ENCODE measurements at regions not wholly inside any gene's neighbourhood (a gene's known extent, or its start where the extent isn't known, plus 50 kb on each side); places are given as distances from the start of the nearest gene placed in this dataset.

GRCh38 chr5:29614206-29614605 lies 1579.3 kb upstream of the CDH6 start:
- ChIA-PET POLR2A (no interaction called here), CTCF (no interaction called here)
- H3K9me3 Mint-ChIP-seq, result peaks cover 22% of the 10 kb centered on the region
- no peaks in the 10 kb centered on the region for H3K36me3 Mint-ChIP-seq
- no peak for DNase-seq
- no peak overlapping the region for H3K4me3 Mint-ChIP-seq
- H3K27me3 Mint-ChIP-seq, result no peaks in the 10 kb centered on the region
- H3K27ac Mint-ChIP-seq, result no peak overlapping the region
- intact Hi-C loops (cut with micrococcal nuclease), result no loop called here
- H3K4me1 Mint-ChIP-seq (ENCODE audit: low read depth), result no peaks in the 10 kb centered on the region

- no peak overlapping the region for H3K27ac Mint-ChIP-seq
- intact Hi-C loops (cut with micrococcal nuclease), result no loop called here
- peaks cover 6% of the 10 kb centered on the region for H3K9me3 Mint-ChIP-seq
- ChIA-PET POLR2A (no interaction called here), CTCF (no interaction called here)
- H3K36me3 Mint-ChIP-seq, result no peaks in the 10 kb centered on the region
- no peak for DNase-seq
- H3K4me3 Mint-ChIP-seq, result no peak overlapping the region
- no peaks in the 10 kb centered on the region for H3K4me1 Mint-ChIP-seq (ENCODE audit: low read depth)
- no peaks in the 10 kb centered on the region for H3K27me3 Mint-ChIP-seq
Observed at GRCh38 chr5:29588236-29588635, 1605.2 kb upstream of the CDH6 start.

- Mint-ChIP-seq H3K27me3 (no peaks in the 10 kb centered on the region), H3K36me3 (no peaks in the 10 kb centered on the region), H3K9me3 (peaks cover 6% of the 10 kb centered on the region), H3K4me3 (no peak overlapping the region), H3K4me1 (ENCODE audit: low read depth) (no peaks in the 10 kb centered on the region), H3K27ac (no peak overlapping the region)
- ChIA-PET POLR2A (no interaction called here), CTCF (no interaction called here)
- no peak for DNase-seq
- intact Hi-C loops (cut with micrococcal nuclease), result no loop called here
Observed at GRCh38 chr5:29587832-29588231, 1605.7 kb upstream of the CDH6 start.

GRCh38 chr5:29568028-29568427 lies 1625.5 kb upstream of the CDH6 start:
- no peak overlapping the region for H3K4me3 Mint-ChIP-seq
- H3K9me3 Mint-ChIP-seq, result peaks cover 22% of the 10 kb centered on the region
- CTCF ChIA-PET, result no interaction called here
- H3K4me1 Mint-ChIP-seq (ENCODE audit: low read depth), result no peaks in the 10 kb centered on the region
- H3K27me3 Mint-ChIP-seq, result no peaks in the 10 kb centered on the region
- no peak overlapping the region for H3K27ac Mint-ChIP-seq
- intact Hi-C loops (cut with micrococcal nuclease), result no loop called here
- no peaks in the 10 kb centered on the region for H3K36me3 Mint-ChIP-seq
- DNase-seq, result no peak
- POLR2A ChIA-PET, result no interaction called here

GRCh38 chr5:29561564-29561963 lies 1631.9 kb upstream of the CDH6 start:
- no peaks in the 10 kb centered on the region for H3K4me1 Mint-ChIP-seq (ENCODE audit: low read depth)
- no peaks in the 10 kb centered on the region for H3K27me3 Mint-ChIP-seq
- H3K36me3 Mint-ChIP-seq, result no peaks in the 10 kb centered on the region
- H3K27ac Mint-ChIP-seq, result no peak overlapping the region
- H3K4me3 Mint-ChIP-seq, result no peak overlapping the region
- H3K9me3 Mint-ChIP-seq, result peaks cover 13% of the 10 kb centered on the region
- DNase-seq, result no peak
- POLR2A ChIA-PET, result interaction anchor here (0.7 kb wide), 1 partner anchor 694 kb away, joined by 3 read pairs; no protein-coding TSS in a partner anchor
- intact Hi-C loops (cut with micrococcal nuclease), result no loop called here
- CTCF ChIA-PET, result no interaction called here

GRCh38 chr5:29550523-29550922 lies 1643.0 kb upstream of the CDH6 start:
- no peaks in the 10 kb centered on the region for H3K36me3 Mint-ChIP-seq
- CTCF ChIA-PET, result no interaction called here
- intact Hi-C loops (cut with micrococcal nuclease), result no loop called here
- POLR2A ChIA-PET, result no interaction called here
- H3K4me3 Mint-ChIP-seq, result no peak overlapping the region
- DNase-seq, result no peak
- H3K9me3 Mint-ChIP-seq, result peaks cover 31% of the 10 kb centered on the region
- H3K27me3 Mint-ChIP-seq, result no peaks in the 10 kb centered on the region
- no peaks in the 10 kb centered on the region for H3K4me1 Mint-ChIP-seq (ENCODE audit: low read depth)
- no peak overlapping the region for H3K27ac Mint-ChIP-seq

- CTCF ChIA-PET, result no interaction called here
Observed at GRCh38 chr5:29548262-29548661, 1645.2 kb upstream of the CDH6 start.

GRCh38 chr5:29547236-29547865 lies 1646.1 kb upstream of the CDH6 start:
- Mint-ChIP-seq H3K36me3 (no peaks in the 10 kb centered on the region), H3K4me3 (no peak overlapping the region), H3K27ac (no peak overlapping the region), H3K4me1 (ENCODE audit: low read depth) (no peaks in the 10 kb centered on the region), H3K9me3 (peaks cover 30% of the 10 kb centered on the region), H3K27me3 (no peaks in the 10 kb centered on the region)
- intact Hi-C loops (cut with micrococcal nuclease), result no loop called here
- DNase-seq, result no peak
- ChIA-PET CTCF (no interaction called here), POLR2A (no interaction called here)

More at GRCh38 chr5:29548262-29548661, 1645.2 kb upstream of the CDH6 start:
- POLR2A ChIA-PET, result no interaction called here
- no peaks in the 10 kb centered on the region for H3K36me3 Mint-ChIP-seq
- no peak overlapping the region for H3K27ac Mint-ChIP-seq
- H3K4me1 Mint-ChIP-seq (ENCODE audit: low read depth), result no peaks in the 10 kb centered on the region
- DNase-seq, result no peak
- intact Hi-C loops (cut with micrococcal nuclease), result no loop called here
- no peaks in the 10 kb centered on the region for H3K27me3 Mint-ChIP-seq
- H3K9me3 Mint-ChIP-seq, result peaks cover 30% of the 10 kb centered on the region
- H3K4me3 Mint-ChIP-seq, result no peak overlapping the region

GRCh38 chr5:29543501-29543900 lies 1650.0 kb upstream of the CDH6 start:
- ChIA-PET POLR2A (no interaction called here), CTCF (no interaction called here)
- Mint-ChIP-seq H3K27me3 (no peaks in the 10 kb centered on the region), H3K4me3 (no peak overlapping the region), H3K9me3 (peaks cover 20% of the 10 kb centered on the region), H3K27ac (no peak overlapping the region), H3K4me1 (ENCODE audit: low read depth) (no peaks in the 10 kb centered on the region), H3K36me3 (no peaks in the 10 kb centered on the region)
- intact Hi-C loops (cut with micrococcal nuclease), result no loop called here
- DNase-seq, result no peak

- no peaks in the 10 kb centered on the region for H3K4me1 Mint-ChIP-seq (ENCODE audit: low read depth)
- intact Hi-C loops (cut with micrococcal nuclease), result no loop called here
- no peaks in the 10 kb centered on the region for H3K27me3 Mint-ChIP-seq
- CTCF ChIA-PET, result no interaction called here
- no peaks in the 10 kb centered on the region for H3K36me3 Mint-ChIP-seq
- H3K9me3 Mint-ChIP-seq, result peaks cover 22% of the 10 kb centered on the region
- no peak for DNase-seq
- POLR2A ChIA-PET, result no interaction called here
- H3K27ac Mint-ChIP-seq, result no peak overlapping the region
- H3K4me3 Mint-ChIP-seq, result no peak overlapping the region
Observed at GRCh38 chr5:29524227-29524626, 1669.3 kb upstream of the CDH6 start.

GRCh38 chr5:29518176-29518575 lies 1675.3 kb upstream of the CDH6 start:
- H3K27ac Mint-ChIP-seq, result no peak overlapping the region

GRCh38 chr5:29516224-29516623 lies 1677.3 kb upstream of the CDH6 start:
- DNase-seq, result no peak
- Mint-ChIP-seq H3K4me1 (ENCODE audit: low read depth) (no peaks in the 10 kb centered on the region), H3K27ac (no peak overlapping the region), H3K4me3 (no peak overlapping the region), H3K27me3 (no peaks in the 10 kb centered on the region), H3K36me3 (no peaks in the 10 kb centered on the region), H3K9me3 (peaks cover 18% of the 10 kb centered on the region)
- ChIA-PET POLR2A (no interaction called here), CTCF (no interaction called here)
- intact Hi-C loops (cut with micrococcal nuclease), result no loop called here

More at GRCh38 chr5:29518176-29518575, 1675.3 kb upstream of the CDH6 start:
- no peak for DNase-seq
- POLR2A ChIA-PET, result no interaction called here
- Mint-ChIP-seq H3K36me3 (no peaks in the 10 kb centered on the region), H3K9me3 (peaks cover 20% of the 10 kb centered on the region), H3K27me3 (no peaks in the 10 kb centered on the region), H3K4me3 (no peak overlapping the region), H3K4me1 (ENCODE audit: low read depth) (no peaks in the 10 kb centered on the region)
- intact Hi-C loops (cut with micrococcal nuclease), result no loop called here
- CTCF ChIA-PET, result interaction anchor here (0.7 kb wide), 1 partner anchor 198 kb away, joined by 3 read pairs; no protein-coding TSS in a partner anchor

GRCh38 chr5:29508131-29508530 lies 1685.4 kb upstream of the CDH6 start:
- no peaks in the 10 kb centered on the region for H3K27me3 Mint-ChIP-seq
- peaks cover 20% of the 10 kb centered on the region for H3K9me3 Mint-ChIP-seq
- H3K4me3 Mint-ChIP-seq, result no peak overlapping the region
- DNase-seq, result no peak
- no peaks in the 10 kb centered on the region for H3K36me3 Mint-ChIP-seq
- H3K4me1 Mint-ChIP-seq (ENCODE audit: low read depth), result no peaks in the 10 kb centered on the region
- no peak overlapping the region for H3K27ac Mint-ChIP-seq
- ChIA-PET CTCF (no interaction called here), POLR2A (no interaction called here)
- intact Hi-C loops (cut with micrococcal nuclease), result no loop called here

All from activated CD4-positive, alpha-beta memory T cell treated with anti-CD3 and anti-CD28 coated beads for 36 hours (primary cell).